H1 (cell line): ENCODE measurements at regions not wholly inside any gene's neighbourhood (a gene's known extent, or its start where the extent isn't known, plus 50 kb on each side); places are given as distances from the start of the nearest gene placed in this dataset.
A peak's percentile ranks its signal among the peaks of the same experiment; 100 is the strongest.

Experiments
- CTCF ChIA-PET: fragments of 300-600 bp; sonication (Branson Sonifier 250); formaldehyde crosslinking; loops from one replicate; lab custom pipeline; 2021; ENCODE audit not compliant: partially characterized antibody; lab: Charles Lee
- POLR2A ChIA-PET: fragments of 300-600 bp; sonication (Branson Sonifier 250); formaldehyde crosslinking; loops from one replicate; lab custom pipeline; 2021; ENCODE audit warnings: inconsistent platforms; ENCODE audit not compliant: partially characterized antibody; lab: Charles Lee
- DNase-seq, 2 experiments: peaks; one replicate each; pipeline versions ENCODE4 v3.0.0 to v3.0.0-alpha.2; 2010 to 2022; ENCODE audit warnings: low spot score in 2 of 2, low read depth in 1 of 2, mixed read lengths in 1 of 2
- FAIRE-seq: peaks from 2 replicates; lab custom pipeline; 2011; peaks lifted over from hg19 to GRCh38; lab: Jason Lieb, UNC
- H2AFZ ChIP-seq: 2 replicates; pipeline ENCODE4 v1.8.1; 2012; ENCODE audit warnings: low read length, inconsistent platforms
- H2AK5ac ChIP-seq: 2 replicates; pipeline ENCODE4 v1.6.1; 2013; ENCODE audit warnings: low read depth, low read length
- H2BK120ac ChIP-seq: replicated peaks from 2 replicates; pipeline ENCODE3; 2013; ENCODE audit warnings: low read depth, low read length, inconsistent platforms
- H2BK12ac ChIP-seq: 2 replicates; pipeline ENCODE4 v1.6.1; 2013; ENCODE audit warnings: low read depth, low read length
- H2BK15ac ChIP-seq: 2 replicates; pipeline ENCODE4 v1.6.1; 2013; ENCODE audit warnings: low read length
- H2BK20ac ChIP-seq: 2 replicates; pipeline ENCODE4 v1.6.1; 2013; ENCODE audit warnings: low read length
- H2BK5ac ChIP-seq: 2 replicates; pipeline ENCODE4 v1.6.1; 2013; ENCODE audit warnings: low read depth, low read length
- H3K14ac ChIP-seq: 2 replicates; pipeline ENCODE4 v1.6.1; 2013; ENCODE audit warnings: inconsistent platforms; ENCODE audit not compliant: insufficient read length
- H3K18ac ChIP-seq: 2 replicates; pipeline ENCODE4 v1.6.1; 2013; ENCODE audit warnings: low read length; ENCODE audit errors: extremely low read depth
- H3K23ac ChIP-seq: 2 replicates; pipeline ENCODE4 v1.6.1; 2013; ENCODE audit warnings: inconsistent platforms; ENCODE audit not compliant: insufficient read length
- H3K23me2 ChIP-seq: 2 replicates; pipeline ENCODE4 v1.6.1; 2013; ENCODE audit warnings: low read depth, low read length
- H3K27ac ChIP-seq: 2 replicates; pipeline ENCODE4 v1.6.1; 2011; ENCODE audit warnings: low read depth, low read length, inconsistent platforms
- H3K27me3 ChIP-seq, 4 experiments: replicated peaks in 1 of 4; 1 replicate in 1 of 4; 2 replicates in 3 of 4; pipeline versions ENCODE4 v1.6.1 to v1.8.1; 2011 to 2013; ENCODE audit warnings: low read length in 3 of 4, mild to moderate bottlenecking in 3 of 4, inconsistent platforms in 2 of 4, mixed read lengths in 2 of 4, moderate library complexity in 1 of 4; ENCODE audit not compliant: control insufficient read depth in 3 of 4, insufficient read depth in 3 of 4; ENCODE audit errors: extremely low read depth in 1 of 4
- H3K36me3 ChIP-seq, 4 experiments: 2 replicates each; pipeline versions ENCODE4 v1.6.1 to v1.8.1; 2011 to 2013; ENCODE audit warnings: mild to moderate bottlenecking in 4 of 4, low read length in 3 of 4, moderate library complexity in 2 of 4, control low read depth in 1 of 4, inconsistent platforms in 1 of 4; ENCODE audit not compliant: insufficient read depth in 4 of 4, control insufficient read depth in 2 of 4
- H3K4ac ChIP-seq: replicated peaks from 2 replicates; pipeline ENCODE3; 2013; ENCODE audit warnings: low read length, low read depth, mixed read lengths, inconsistent platforms; ENCODE audit not compliant: insufficient read length
- H3K4me1 ChIP-seq, 4 experiments: replicated peaks in 1 of 4; 1 replicate in 1 of 4; 2 replicates in 3 of 4; pipeline versions ENCODE4 v1.6.1 to v1.8.1; 2011 to 2013; ENCODE audit warnings: low read length in 3 of 4, inconsistent platforms in 2 of 4, mixed read lengths in 1 of 4; ENCODE audit not compliant: insufficient read depth in 4 of 4, control insufficient read depth in 3 of 4
- H3K4me2 ChIP-seq, 2 experiments: 2 replicates each; pipeline versions ENCODE4 v1.6.1 to v1.8.1; 2011 to 2013; ENCODE audit warnings: low read depth in 2 of 2, low read length in 2 of 2, control low read depth in 1 of 2, inconsistent platforms in 1 of 2, mild to moderate bottlenecking in 1 of 2; ENCODE audit not compliant: insufficient read depth in 1 of 2
- H3K4me3 ChIP-seq, 4 experiments: fragments of 200-600, 300-600 bp in 1 of 4; sonication (generic), shearing (Covaris generic), sonication (Bioruptor Twin) in 1 of 4; 2 replicates each; pipeline versions ENCODE4 v1.5.1 to v1.8.1; 2011 to 2016; ENCODE audit warnings: low read length in 4 of 4, low read depth in 3 of 4, control low read depth in 2 of 4, inconsistent platforms in 2 of 4, mild to moderate bottlenecking in 2 of 4, mixed read lengths in 1 of 4, moderate library complexity in 1 of 4; ENCODE audit not compliant: insufficient read depth in 2 of 4; ENCODE audit errors: extremely low read depth in 1 of 4
- H3K56ac ChIP-seq: replicated peaks from 2 replicates; pipeline ENCODE3; 2013; ENCODE audit warnings: low read depth, mild to moderate bottlenecking, mixed read lengths, low read length, inconsistent platforms; ENCODE audit not compliant: insufficient read length
- H3K79me1 ChIP-seq: 2 replicates; pipeline ENCODE4 v1.6.1; 2013; ENCODE audit warnings: low read depth, low read length, control low read depth
- H3K79me2 ChIP-seq, 2 experiments: 2 replicates each; pipeline versions ENCODE4 v1.6.1 to v1.8.1; 2012 to 2013; ENCODE audit warnings: low read length in 2 of 2, mild to moderate bottlenecking in 2 of 2, inconsistent platforms in 1 of 2; ENCODE audit not compliant: insufficient read depth in 2 of 2, control insufficient read depth in 1 of 2
- H3K9ac ChIP-seq, 4 experiments: replicated peaks in 1 of 4; 1 replicate in 1 of 4; 2 replicates in 3 of 4; pipeline versions ENCODE4 v1.6.1 to v1.8.1; 2011 to 2013; ENCODE audit warnings: low read depth in 3 of 4, low read length in 3 of 4, control low read depth in 2 of 4, mild to moderate bottlenecking in 2 of 4, moderate library complexity in 2 of 4, inconsistent platforms in 1 of 4; ENCODE audit errors: extremely low read depth in 1 of 4
- H3K9me3 ChIP-seq, 2 experiments: 2 replicates each; pipeline versions ENCODE4 v1.6.1 to v1.8.1; 2012 to 2013; ENCODE audit warnings: mild to moderate bottlenecking in 2 of 2, moderate library complexity in 2 of 2, control low read depth in 1 of 2, inconsistent platforms in 1 of 2, low read depth in 1 of 2, low read length in 1 of 2, mixed read lengths in 1 of 2; ENCODE audit not compliant: insufficient read depth in 2 of 2
- H4K20me1 ChIP-seq, 2 experiments: replicated peaks in 1 of 2; 2 replicates each; pipeline versions ENCODE3 to v1.8.1; 2011 to 2013; ENCODE audit warnings: inconsistent platforms in 2 of 2, low read length in 2 of 2, mild to moderate bottlenecking in 1 of 2; ENCODE audit not compliant: insufficient read depth in 2 of 2, control insufficient read depth in 1 of 2
- H4K5ac ChIP-seq: 2 replicates; pipeline ENCODE4 v1.6.1; 2013; ENCODE audit warnings: low read length, low read depth, mixed read lengths, inconsistent platforms; ENCODE audit not compliant: insufficient read length
- H4K8ac ChIP-seq: 2 replicates; pipeline ENCODE4 v1.8.0; 2013; ENCODE audit warnings: mild to moderate bottlenecking, moderate library complexity, low read length, inconsistent platforms; ENCODE audit not compliant: insufficient read depth; ENCODE audit errors: extremely low read depth
- H4K91ac ChIP-seq: replicated peaks from 2 replicates; pipeline ENCODE3; 2013; ENCODE audit warnings: low read length, mixed read lengths, inconsistent platforms; ENCODE audit not compliant: insufficient read length
- CBX5 ChIP-seq: fragments of 300-800, 300-1000 bp; sonication (generic); IDR thresholded peaks from 2 replicates; pipeline ENCODE4 v1.7.1; 2016; ENCODE audit warnings: antibody characterized with exemption, low read length, low read depth
- MAFK ChIP-seq: IDR thresholded peaks from 2 replicates; pipeline ENCODE4 v1.6.1; 2012; ENCODE audit warnings: low read depth, mild to moderate bottlenecking, improper control_type of control experiment, low read length
- PHF8 ChIP-seq: fragments of 200-600 bp; sonication (generic); conservative IDR thresholded peaks from 2 replicates; pipeline ENCODE4 v1.7.1; 2012; ENCODE audit warnings: low read depth, mild to moderate bottlenecking, inconsistent platforms, low read length, moderate library complexity
- RAD21 ChIP-seq, 2 experiments: IDR thresholded peaks in 1 of 2; conservative IDR thresholded peaks in 1 of 2; 2 replicates each; pipeline ENCODE4 v1.6.1; 2011; ENCODE audit warnings: low read depth in 2 of 2, low read length in 2 of 2, improper control_type of control experiment in 1 of 2, inconsistent platforms in 1 of 2, mild to moderate bottlenecking in 1 of 2, moderate library complexity in 1 of 2
- TBP ChIP-seq: IDR thresholded peaks from 2 replicates; pipeline ENCODE4 v1.6.1; 2011; ENCODE audit warnings: low read depth, low read length, improper control_type of control experiment
- WGBS, 2 experiments: shearing (Covaris generic) in 1 of 2; methylation state at CpG; one replicate each; pipeline versions ENCODE4 v1.1.6 to v1.1.7; 2013 to 2015; ENCODE audit warnings: low lambda C conversion rate in 2 of 2, mixed read lengths in 2 of 2, inconsistent platforms in 1 of 2, low coverage in 1 of 2, missing lambda C conversion rate in 1 of 2; ENCODE audit not compliant: insufficient replicate concordance in 2 of 2, insufficient coverage in 1 of 2, insufficient read length in 1 of 2; ENCODE audit errors: extremely low coverage in 1 of 2, missing lambda C conversion rate in 1 of 2; 5-methylcytosine and 5-hydroxymethylcytosine counted together
- TF ChIP-seq, protein P1 (sequence below), 3 experiments: IDR thresholded peaks; 1 replicate in 2 of 3; 2 replicates in 1 of 3; pipeline versions ENCODE4 v1.5.1 to v1.6.1; 2011; ENCODE audit warnings: low read length in 3 of 3, mild to moderate bottlenecking in 3 of 3, inconsistent platforms in 2 of 3, low read depth in 1 of 3, moderate library complexity in 1 of 3; ENCODE audit not compliant: insufficient read depth in 1 of 3; ENCODE audit errors: control extremely low read depth in 1 of 3
- TF ChIP-seq, protein P2 (sequence below): IDR thresholded peaks from 2 replicates; pipeline ENCODE4 v1.6.1; 2011; ENCODE audit warnings: low read depth, mild to moderate bottlenecking, low read length; ENCODE audit not compliant: insufficient read depth

DNA sequence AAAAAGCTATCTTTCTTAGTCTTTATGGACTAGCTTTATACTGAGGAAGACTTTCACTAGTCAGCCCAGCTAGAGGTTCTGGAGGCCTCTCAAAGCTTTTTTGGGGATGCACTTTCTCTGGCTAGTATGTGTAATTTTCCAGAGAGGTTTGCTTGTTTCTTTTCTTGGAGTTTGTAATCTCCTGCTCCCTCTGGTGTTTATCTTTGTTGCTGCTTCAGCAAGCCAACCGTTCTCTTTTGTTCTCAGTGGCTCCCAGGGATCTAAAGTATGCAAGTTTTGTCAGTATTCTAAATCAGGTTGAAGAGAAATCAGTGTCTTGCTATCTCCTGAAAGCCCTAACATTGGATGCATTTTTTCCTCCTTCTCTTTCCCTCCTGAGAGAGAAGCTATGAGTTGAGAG is 121.1 kb upstream of the MYO16 start:
- Histone ChIP-seq H2BK5ac (no peak overlapping the region), H2AFZ (peak overlapping the region; percentile 97), H2BK15ac (no peak overlapping the region), H3K79me2 (no peaks in the 10 kb centered on the region), H3K4me3 (no peak overlapping the region), H3K27me3 (no peaks in the 10 kb centered on the region), H3K4me1 (no peaks in the 10 kb centered on the region), H3K27ac (no peak overlapping the region), H3K79me1 (no peaks in the 10 kb centered on the region), H4K20me1 (no peaks in the 10 kb centered on the region), H3K4ac (no peak overlapping the region), H3K23ac (no peak overlapping the region), H2AK5ac (no peak overlapping the region), H3K23me2 (no peaks in the 10 kb centered on the region), H3K9ac (no peak overlapping the region), H3K9me3 (no peaks in the 10 kb centered on the region), H3K36me3 (no peaks in the 10 kb centered on the region), H4K8ac (no peak overlapping the region), H4K5ac (no peak overlapping the region), H2BK120ac (no peak overlapping the region), H3K56ac (no peak overlapping the region), H3K18ac (no peak overlapping the region), H4K91ac (no peak overlapping the region), H3K4me2 (no peak overlapping the region; a peak in 1 of 4 replicates), H2BK20ac (no peak overlapping the region), H2BK12ac (no peak overlapping the region), H3K14ac (no peak overlapping the region)
- TF ChIP-seq CBX5 (no peak), TBP (no peak), RAD21 (IDR thresholded peaks at IDR 0.05 in 1 of 2, conservative IDR thresholded peaks at IDR 0.05 in 1 of 2; ENCODE audit: low read depth in 2 of 2, low read length in 2 of 2) (peak; percentile 83 to 84), PHF8 (no peak), MAFK (no peak)
- TF ChIP-seq, protein P1, sequence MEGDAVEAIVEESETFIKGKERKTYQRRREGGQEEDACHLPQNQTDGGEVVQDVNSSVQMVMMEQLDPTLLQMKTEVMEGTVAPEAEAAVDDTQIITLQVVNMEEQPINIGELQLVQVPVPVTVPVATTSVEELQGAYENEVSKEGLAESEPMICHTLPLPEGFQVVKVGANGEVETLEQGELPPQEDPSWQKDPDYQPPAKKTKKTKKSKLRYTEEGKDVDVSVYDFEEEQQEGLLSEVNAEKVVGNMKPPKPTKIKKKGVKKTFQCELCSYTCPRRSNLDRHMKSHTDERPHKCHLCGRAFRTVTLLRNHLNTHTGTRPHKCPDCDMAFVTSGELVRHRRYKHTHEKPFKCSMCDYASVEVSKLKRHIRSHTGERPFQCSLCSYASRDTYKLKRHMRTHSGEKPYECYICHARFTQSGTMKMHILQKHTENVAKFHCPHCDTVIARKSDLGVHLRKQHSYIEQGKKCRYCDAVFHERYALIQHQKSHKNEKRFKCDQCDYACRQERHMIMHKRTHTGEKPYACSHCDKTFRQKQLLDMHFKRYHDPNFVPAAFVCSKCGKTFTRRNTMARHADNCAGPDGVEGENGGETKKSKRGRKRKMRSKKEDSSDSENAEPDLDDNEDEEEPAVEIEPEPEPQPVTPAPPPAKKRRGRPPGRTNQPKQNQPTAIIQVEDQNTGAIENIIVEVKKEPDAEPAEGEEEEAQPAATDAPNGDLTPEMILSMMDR (IDR thresholded peaks at IDR 0.05; ENCODE audit: control extremely low read depth in 1 of 3, insufficient read depth in 1 of 3, low read depth in 1 of 3, low read length in 3 of 3) = peak in 2 of 3 experiments; percentile 70 to 73; a peak in 3 of 4 replicates
- TF ChIP-seq, protein P2, sequence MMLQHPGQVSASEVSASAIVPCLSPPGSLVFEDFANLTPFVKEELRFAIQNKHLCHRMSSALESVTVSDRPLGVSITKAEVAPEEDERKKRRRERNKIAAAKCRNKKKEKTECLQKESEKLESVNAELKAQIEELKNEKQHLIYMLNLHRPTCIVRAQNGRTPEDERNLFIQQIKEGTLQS = no peak
- ChIA-PET POLR2A (no interaction called here), CTCF (interaction anchor here (0.6 to 3.8 kb wide), 24 partner anchors 11 to 389 kb away, joined by 3 to 40 read pairs (median 4); no protein-coding TSS in a partner anchor)
- FAIRE-seq (peak; percentile 70), DNase-seq (no peak)
- 14% methylated on average over 1 of the region's 1 CpG; no CpG with 5 or more reads in 1 of the 2 experiments for WGBS, 2 experiments
